ENCODE measurements at regions not wholly inside any gene's neighbourhood (a gene's known extent, or its start where the extent isn't known, plus 50 kb on each side); places are given as distances from the start of the nearest gene placed in this dataset.

- H3K27ac ChIP-seq (ENCODE audit: low read depth in 1 of 2, low read length in 1 of 2): peak overlapping the region in 1 of 2 donors; percentile 50
These were observed 235.7 kb downstream of the CDCA7 start for GRCh38 chr2:173590276-173590861.

GRCh38 chr2:173593109-173593508, 238.4 kb downstream of the CDCA7 start:
- ATAC-seq (ENCODE audit: insufficient read depth, low FRiP score): no peak
- TF ChIP-seq CTCF (IDR thresholded peaks at IDR 0.05; ENCODE audit: control extremely low read depth, extremely low read depth): no peak
- no peaks in the 10 kb centered on the region for H3K36me3 ChIP-seq (ENCODE audit: control insufficient read depth in 4 of 4, insufficient read depth in 4 of 4, low read length in 4 of 4)

More at GRCh38 chr2:173590276-173590861, 235.7 kb downstream of the CDCA7 start:
- no peak for TF ChIP-seq CTCF (IDR thresholded peaks at IDR 0.05; ENCODE audit: control extremely low read depth, extremely low read depth)
- DNase-seq: no peak
- Histone ChIP-seq H3K27me3 (ENCODE audit: control insufficient read depth in 3 of 3, insufficient read depth in 3 of 3, low read length in 2 of 3) (no peaks in the 10 kb centered on the region), H3K36me3 (ENCODE audit: control insufficient read depth in 4 of 4, insufficient read depth in 4 of 4, low read length in 4 of 4) (no peaks in the 10 kb centered on the region), H3K9me3 (ENCODE audit: control insufficient read depth in 4 of 4, insufficient read depth in 3 of 4, low read length in 3 of 4) (peaks cover 0 to 6% (median 0%) of the 10 kb centered on the region in 4 donors), H3K9ac (ENCODE audit: insufficient read depth in 1 of 2, low read length in 2 of 2) (no peak overlapping the region), H3K4me3 (no peak overlapping the region), H3K4me1 (ENCODE audit: control insufficient read depth in 5 of 5, insufficient read depth in 5 of 5, low read length in 5 of 5) (no peaks in the 10 kb centered on the region)
- WGBS, 2 donors: 64 to 86% methylated on average over 6 of the region's 6 CpGs
- peak; percentile 74 for ATAC-seq (ENCODE audit: insufficient read depth, low FRiP score)

GRCh38 chr2:173596244-173596643, 241.6 kb downstream of the CDCA7 start:
- H3K4me1 ChIP-seq (ENCODE audit: control insufficient read depth in 5 of 5, insufficient read depth in 5 of 5, low read length in 5 of 5): no peaks in the 10 kb centered on the region
- H3K4me3 ChIP-seq: no peak overlapping the region
- ATAC-seq (ENCODE audit: insufficient read depth, low FRiP score) (no peak), DNase-seq (no peak)
- no peak overlapping the region for H3K9ac ChIP-seq (ENCODE audit: insufficient read depth in 1 of 2, low read length in 2 of 2)
- no peak for TF ChIP-seq CTCF (IDR thresholded peaks at IDR 0.05; ENCODE audit: control extremely low read depth, extremely low read depth)
- no peak overlapping the region for H3K27ac ChIP-seq (ENCODE audit: low read depth in 1 of 2, low read length in 1 of 2)
- H3K9me3 ChIP-seq (ENCODE audit: control insufficient read depth in 4 of 4, insufficient read depth in 3 of 4, low read length in 3 of 4): peaks cover 0 to 6% (median 0%) of the 10 kb centered on the region in 4 donors
- no peaks in the 10 kb centered on the region for H3K36me3 ChIP-seq (ENCODE audit: control insufficient read depth in 4 of 4, insufficient read depth in 4 of 4, low read length in 4 of 4)
- H3K27me3 ChIP-seq (ENCODE audit: control insufficient read depth in 3 of 3, insufficient read depth in 3 of 3, low read length in 2 of 3): no peaks in the 10 kb centered on the region

More at GRCh38 chr2:173593109-173593508, 238.4 kb downstream of the CDCA7 start:
- Histone ChIP-seq H3K27ac (ENCODE audit: low read depth in 1 of 2, low read length in 1 of 2) (no peak overlapping the region), H3K9me3 (ENCODE audit: control insufficient read depth in 4 of 4, insufficient read depth in 3 of 4, low read length in 3 of 4) (peaks cover 0 to 6% (median 0%) of the 10 kb centered on the region in 4 donors), H3K27me3 (ENCODE audit: control insufficient read depth in 3 of 3, insufficient read depth in 3 of 3, low read length in 2 of 3) (no peaks in the 10 kb centered on the region), H3K4me3 (no peak overlapping the region), H3K4me1 (ENCODE audit: control insufficient read depth in 5 of 5, insufficient read depth in 5 of 5, low read length in 5 of 5) (no peaks in the 10 kb centered on the region), H3K9ac (ENCODE audit: insufficient read depth in 1 of 2, low read length in 2 of 2) (no peak overlapping the region)
- DNase-seq: no peak

- no peak for DNase-seq
- Histone ChIP-seq H3K4me1 (ENCODE audit: control insufficient read depth in 5 of 5, insufficient read depth in 5 of 5, low read length in 5 of 5) (no peaks in the 10 kb centered on the region), H3K36me3 (ENCODE audit: control insufficient read depth in 4 of 4, insufficient read depth in 4 of 4, low read length in 4 of 4) (no peaks in the 10 kb centered on the region), H3K27me3 (ENCODE audit: control insufficient read depth in 3 of 3, insufficient read depth in 3 of 3, low read length in 2 of 3) (no peaks in the 10 kb centered on the region), H3K9me3 (ENCODE audit: control insufficient read depth in 4 of 4, insufficient read depth in 3 of 4, low read length in 3 of 4) (no peaks in the 10 kb centered on the region), H3K9ac (ENCODE audit: insufficient read depth in 1 of 2, low read length in 2 of 2) (no peak overlapping the region), H3K4me3 (no peak overlapping the region), H3K27ac (ENCODE audit: low read depth in 1 of 2, low read length in 1 of 2) (no peak overlapping the region)
- no peak for TF ChIP-seq CTCF (IDR thresholded peaks at IDR 0.05; ENCODE audit: control extremely low read depth, extremely low read depth)
- ATAC-seq (ENCODE audit: insufficient read depth, low FRiP score): no peak
These were observed 243.9 kb downstream of the CDCA7 start for GRCh38 chr2:173598525-173598924.

Data from lung (tissue), 11 donors.